ENCODE measurements at regions not wholly inside any gene's neighbourhood (a gene's known extent, or its start where the extent isn't known, plus 50 kb on each side); places are given as distances from the start of the nearest gene placed in this dataset.

- TF ChIP-seq, protein P1, sequence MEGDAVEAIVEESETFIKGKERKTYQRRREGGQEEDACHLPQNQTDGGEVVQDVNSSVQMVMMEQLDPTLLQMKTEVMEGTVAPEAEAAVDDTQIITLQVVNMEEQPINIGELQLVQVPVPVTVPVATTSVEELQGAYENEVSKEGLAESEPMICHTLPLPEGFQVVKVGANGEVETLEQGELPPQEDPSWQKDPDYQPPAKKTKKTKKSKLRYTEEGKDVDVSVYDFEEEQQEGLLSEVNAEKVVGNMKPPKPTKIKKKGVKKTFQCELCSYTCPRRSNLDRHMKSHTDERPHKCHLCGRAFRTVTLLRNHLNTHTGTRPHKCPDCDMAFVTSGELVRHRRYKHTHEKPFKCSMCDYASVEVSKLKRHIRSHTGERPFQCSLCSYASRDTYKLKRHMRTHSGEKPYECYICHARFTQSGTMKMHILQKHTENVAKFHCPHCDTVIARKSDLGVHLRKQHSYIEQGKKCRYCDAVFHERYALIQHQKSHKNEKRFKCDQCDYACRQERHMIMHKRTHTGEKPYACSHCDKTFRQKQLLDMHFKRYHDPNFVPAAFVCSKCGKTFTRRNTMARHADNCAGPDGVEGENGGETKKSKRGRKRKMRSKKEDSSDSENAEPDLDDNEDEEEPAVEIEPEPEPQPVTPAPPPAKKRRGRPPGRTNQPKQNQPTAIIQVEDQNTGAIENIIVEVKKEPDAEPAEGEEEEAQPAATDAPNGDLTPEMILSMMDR (IDR thresholded peaks at IDR 0.05): no peak
- TF ChIP-seq EP300 (IDR thresholded peaks at IDR 0.05; ENCODE audit: low read depth): no peak
- no peak for TF ChIP-seq POLR2AphosphoS5 (IDR thresholded peaks at IDR 0.05)
Observed at GRCh38 chrX:45714866-45715265, 514.2 kb upstream of the DIPK2B start.

Measured in transverse colon (tissue), 4 donors.